ENCODE measurements at regions not wholly inside any gene's neighbourhood (a gene's known extent, or its start where the extent isn't known, plus 50 kb on each side); places are given as distances from the start of the nearest gene placed in this dataset.

DNA sequence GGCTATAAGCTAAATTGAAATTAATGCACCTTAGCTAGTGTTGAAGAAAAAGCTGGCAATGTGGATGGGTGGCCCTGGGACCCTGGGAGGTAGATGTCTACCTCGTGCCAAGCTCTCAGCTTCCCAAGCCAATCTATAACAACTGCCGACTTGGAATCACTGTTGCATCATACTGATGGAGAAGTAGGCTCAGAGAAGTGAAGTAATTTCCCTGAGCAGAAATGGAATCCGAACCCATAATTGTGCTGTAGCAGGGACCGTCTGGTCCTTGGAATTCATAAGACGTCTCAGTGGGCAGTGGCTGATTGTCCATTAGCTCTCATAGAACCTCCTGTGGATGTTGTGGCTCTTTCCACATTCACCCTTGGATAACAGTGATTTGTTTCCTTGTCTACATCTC, 196.6 kb downstream of the RAB11FIP4 start:
- Histone ChIP-seq H3K4me2 (no peak overlapping the region), H3K79me2 (ENCODE audit: low read depth) (peaks cover 11% of the 10 kb centered on the region; the same call in 1 of the 2 replicates), H4K20me1 (ENCODE audit: insufficient read depth) (peaks cover 8% of the 10 kb centered on the region; the same call in 1 of the 2 replicates), H3K27me3 (ENCODE audit: insufficient read depth, low read depth) (no peaks in the 10 kb centered on the region), H3F3A (ENCODE audit: insufficient read depth, low read depth) (no peaks in the 10 kb centered on the region; the same call in 1 of the 2 replicates), H3K4me1 (replicated peaks; ENCODE audit: insufficient read depth) (peaks cover 7% of the 10 kb centered on the region; the same call in 1 of the 2 replicates), H3K9me3 (ENCODE audit: insufficient read depth, low read depth) (no peaks in the 10 kb centered on the region), H3K9me2 (ENCODE audit: insufficient read depth) (no peaks in the 10 kb centered on the region), H2AFZ (no peak overlapping the region), H3K27ac (no peak overlapping the region), H3K4me3 (no peak overlapping the region), H3K36me3 (ENCODE audit: low read depth) (peaks cover 34% of the 10 kb centered on the region)
- POLR2A ChIA-PET (ENCODE audit: unreplicated experiment), result no interaction called here
- no TSS peak for BruUV-seq (replicated peaks)
- DNase-seq, result no peak
- CTCF ChIA-PET, result no interaction called here
- TF ChIP-seq, protein P1, sequence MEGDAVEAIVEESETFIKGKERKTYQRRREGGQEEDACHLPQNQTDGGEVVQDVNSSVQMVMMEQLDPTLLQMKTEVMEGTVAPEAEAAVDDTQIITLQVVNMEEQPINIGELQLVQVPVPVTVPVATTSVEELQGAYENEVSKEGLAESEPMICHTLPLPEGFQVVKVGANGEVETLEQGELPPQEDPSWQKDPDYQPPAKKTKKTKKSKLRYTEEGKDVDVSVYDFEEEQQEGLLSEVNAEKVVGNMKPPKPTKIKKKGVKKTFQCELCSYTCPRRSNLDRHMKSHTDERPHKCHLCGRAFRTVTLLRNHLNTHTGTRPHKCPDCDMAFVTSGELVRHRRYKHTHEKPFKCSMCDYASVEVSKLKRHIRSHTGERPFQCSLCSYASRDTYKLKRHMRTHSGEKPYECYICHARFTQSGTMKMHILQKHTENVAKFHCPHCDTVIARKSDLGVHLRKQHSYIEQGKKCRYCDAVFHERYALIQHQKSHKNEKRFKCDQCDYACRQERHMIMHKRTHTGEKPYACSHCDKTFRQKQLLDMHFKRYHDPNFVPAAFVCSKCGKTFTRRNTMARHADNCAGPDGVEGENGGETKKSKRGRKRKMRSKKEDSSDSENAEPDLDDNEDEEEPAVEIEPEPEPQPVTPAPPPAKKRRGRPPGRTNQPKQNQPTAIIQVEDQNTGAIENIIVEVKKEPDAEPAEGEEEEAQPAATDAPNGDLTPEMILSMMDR (conservative IDR thresholded peaks at IDR 0.05), result no peak
- TF ChIP-seq EZH2 (IDR thresholded peaks at IDR 0.05; ENCODE audit: low read depth), result no peak
- intact Hi-C loops (cut with micrococcal nuclease; ENCODE audit: unreplicated experiment), result no loop called here
